Endothelial cell of umbilical vein (primary cell): ENCODE measurements at regions not wholly inside any gene's neighbourhood (a gene's known extent, or its start where the extent isn't known, plus 50 kb on each side); places are given as distances from the start of the nearest gene placed in this dataset.

Experiments used
- BruUV-seq: library from RNA; stranded (reverse); fragments of 400-500 nt; replicated peaks from 2 replicates; lab custom pipeline; 2021; lab: Mats Ljungman, UMichigan
- CTCF ChIA-PET: fragments of 300-600, 350-600 bp; sonication (Branson Sonifier 250); formaldehyde crosslinking; loops from one replicate; lab custom pipeline; 2021; ENCODE audit warnings: antibody characterized with exemption, inconsistent platforms; lab: Charles Lee
- POLR2A ChIA-PET: fragments of 300-600, 350-600 bp; sonication (Branson Sonifier 250); formaldehyde crosslinking; loops from one replicate; lab custom pipeline; 2021; ENCODE audit warnings: antibody characterized with exemption, inconsistent platforms; lab: Charles Lee
- DNase-seq: peaks from one replicate; pipeline ENCODE4 v3.0.0-alpha.2; 2011; ENCODE audit warnings: low read depth, low spot score
- FAIRE-seq: peaks from 2 replicates; lab custom pipeline; 2011; peaks lifted over from hg19 to GRCh38; lab: Jason Lieb, UNC
- H2AFZ ChIP-seq: 2 replicates; pipeline ENCODE4 v1.6.0; 2012; ENCODE audit warnings: low read depth, low read length, control low read depth, inconsistent platforms
- H3K27ac ChIP-seq: 2 replicates; pipeline ENCODE4 v1.5.1; 2011; ENCODE audit warnings: low read depth, mild to moderate bottlenecking, control low read depth, low read length, moderate library complexity; ENCODE audit not compliant: insufficient read depth
- H3K27me3 ChIP-seq, 2 experiments: 2 replicates each; pipeline versions ENCODE4 v1.6.0 to v1.6.1; 2011; ENCODE audit warnings: low read length in 2 of 2, mixed read lengths in 1 of 2; ENCODE audit not compliant: control insufficient read depth in 2 of 2, insufficient read depth in 2 of 2
- H3K36me3 ChIP-seq, 2 experiments: 2 replicates in 1 of 2; 3 replicates in 1 of 2; pipeline ENCODE4 v1.5.1; 2011; ENCODE audit warnings: low read length in 2 of 2, mild to moderate bottlenecking in 1 of 2, moderate library complexity in 1 of 2; ENCODE audit not compliant: control insufficient read depth in 2 of 2, insufficient read depth in 2 of 2; ENCODE audit errors: extremely low read depth in 1 of 2
- H3K4me1 ChIP-seq: 3 replicates; pipeline ENCODE4 v1.5.1; 2011; ENCODE audit warnings: mild to moderate bottlenecking, low read length; ENCODE audit not compliant: control insufficient read depth, insufficient read depth; ENCODE audit errors: extremely low read depth
- H3K4me2 ChIP-seq: 2 replicates; pipeline ENCODE4 v1.6.1; 2011; ENCODE audit warnings: low read length, control low read depth, mixed read lengths; ENCODE audit not compliant: insufficient read depth
- H3K4me3 ChIP-seq, 3 experiments: fragments of 200-600 bp in 1 of 3; sonication (generic), shearing (Covaris generic) in 1 of 3; replicated peaks in 1 of 3; 2 replicates each; pipeline ENCODE4 v1.5.1; 2011 to 2016; ENCODE audit warnings: control low read depth in 3 of 3, low read length in 3 of 3, mild to moderate bottlenecking in 2 of 3, inconsistent platforms in 1 of 3, low read depth in 1 of 3, moderate library complexity in 1 of 3; ENCODE audit not compliant: insufficient read depth in 1 of 3
- H3K79me2 ChIP-seq: 2 replicates; pipeline ENCODE4 v1.6.0; 2012; ENCODE audit warnings: low read length, inconsistent platforms; ENCODE audit not compliant: control insufficient read depth, insufficient read depth
- H3K9ac ChIP-seq: replicated peaks from 2 replicates; pipeline ENCODE3; 2011; ENCODE audit warnings: low read length, control low read depth; ENCODE audit not compliant: insufficient read depth; ENCODE audit errors: extremely low read depth
- H3K9me1 ChIP-seq: replicated peaks from 3 replicates; pipeline ENCODE4 v1.6.0; 2011; ENCODE audit warnings: mild to moderate bottlenecking, low read length; ENCODE audit not compliant: control insufficient read depth, insufficient read depth; ENCODE audit errors: extremely low read depth
- H3K9me3 ChIP-seq: replicated peaks from 2 replicates; pipeline ENCODE4 v1.5.1; 2012; ENCODE audit warnings: low read length, inconsistent platforms; ENCODE audit not compliant: control insufficient read depth, insufficient read depth
- H4K20me1 ChIP-seq: replicated peaks from 2 replicates; pipeline ENCODE3; 2011; ENCODE audit warnings: mild to moderate bottlenecking, low read length; ENCODE audit not compliant: control insufficient read depth, insufficient read depth; ENCODE audit errors: extremely low read depth
- CTCF ChIP-seq, 2 donors: IDR thresholded peaks; 1 replicate in 1 of 2; 2 replicates in 1 of 2; pipeline ENCODE4 v1.5.1; 2011; ENCODE audit warnings: low read length in 2 of 2, mild to moderate bottlenecking in 2 of 2, moderate library complexity in 2 of 2, control low read depth in 1 of 2, inconsistent platforms in 1 of 2, low read depth in 1 of 2; ENCODE audit not compliant: insufficient read depth in 1 of 2; ENCODE audit errors: extremely low read depth in 1 of 2
- EZH2 ChIP-seq: IDR thresholded peaks from 2 replicates; pipeline ENCODE4 v1.6.1; 2012; ENCODE audit warnings: borderline replicate concordance, low read depth, mild to moderate bottlenecking, moderate library complexity, low read length, inconsistent platforms; ENCODE audit not compliant: severe bottlenecking
- FOS ChIP-seq: IDR thresholded peaks from 2 replicates; pipeline ENCODE4 v1.6.1; 2011; ENCODE audit warnings: mild to moderate bottlenecking, low read length, moderate library complexity, borderline replicate concordance; ENCODE audit not compliant: insufficient read depth
- GATA2 ChIP-seq: IDR thresholded peaks from 2 replicates; pipeline ENCODE4 v1.7.0; 2011; ENCODE audit warnings: low read depth, mild to moderate bottlenecking, moderate library complexity, mixed read lengths, low read length; ENCODE audit not compliant: insufficient read length, insufficient read depth
- JUN ChIP-seq: IDR thresholded peaks from 2 replicates; pipeline ENCODE4 v1.6.1; 2011; ENCODE audit warnings: borderline replicate concordance, low read depth; ENCODE audit not compliant: insufficient read length, insufficient read depth
- MAX ChIP-seq: IDR thresholded peaks from 2 replicates; pipeline ENCODE4 v1.6.1; 2011; ENCODE audit not compliant: insufficient read depth, insufficient read length
- MYC ChIP-seq: IDR thresholded peaks from one replicate; pipeline ENCODE4 v1.6.1; 2011; ENCODE audit warnings: mild to moderate bottlenecking, low read depth, low read length
- POLR2A ChIP-seq: IDR thresholded peaks from 2 replicates; pipeline ENCODE4 v1.6.1; 2012; ENCODE audit warnings: low read depth, mild to moderate bottlenecking, control low read depth, low read length
- POLR2AphosphoS5 ChIP-seq: IDR thresholded peaks from 2 replicates; pipeline ENCODE4 v1.6.1; 2012; ENCODE audit warnings: low read depth, mild to moderate bottlenecking, control low read depth, low read length, moderate library complexity; ENCODE audit not compliant: insufficient read depth
- dilution Hi-C: fragments of 300-500 bp; cut with MboI; formaldehyde crosslinking; loops from one replicate; pipeline ENCODE4 v1.15.0; 2019; ENCODE audit warnings: low sequenced_read_pairs; ENCODE audit not compliant: extremely low pct_ligation_motif_present
- intact Hi-C: fragments of 100-400 bp; cut with micrococcal nuclease; formaldehyde crosslinking; loops from one replicate; pipeline ENCODE4 v1.10.0; 2022

- TF ChIP-seq EZH2 (no peak), POLR2AphosphoS5 (no peak), FOS (no peak), GATA2 (no peak), CTCF (IDR thresholded peaks at IDR 0.05; ENCODE audit: extremely low read depth in 1 of 2, insufficient read depth in 1 of 2, low read depth in 1 of 2, low read length in 2 of 2) (no peak), JUN (no peak), POLR2A (no peak), MAX (no peak), MYC (no peak)
- Histone ChIP-seq H3K36me3 (no peaks in the 10 kb centered on the region), H3K4me2 (no peak overlapping the region), H3K9me1 (no peaks in the 10 kb centered on the region), H3K4me3 (no peak overlapping the region), H2AFZ (no peak overlapping the region), H3K4me1 (no peaks in the 10 kb centered on the region), H3K9ac (no peak overlapping the region), H3K79me2 (no peaks in the 10 kb centered on the region), H3K9me3 (no peaks in the 10 kb centered on the region), H3K27ac (no peak overlapping the region), H3K27me3 (no peaks in the 10 kb centered on the region), H4K20me1 (no peaks in the 10 kb centered on the region)
- no TSS peak for BruUV-seq
- FAIRE-seq (no peak), DNase-seq (no peak)
- ChIA-PET POLR2A (no interaction called here), CTCF (interaction anchor here (1.1 to 1.2 kb wide), 2 partner anchors 11 to 12 kb away, joined by 3 to 4 read pairs; no protein-coding TSS in a partner anchor)
- dilution Hi-C loops: no loop called here
- intact Hi-C loops: no loop called here
Observed at GRCh38 chr12:84656705-84657104, 255.9 kb downstream of the SLC6A15 start.
